HFF-Myc (cell line): ENCODE measurements at regions not wholly inside any gene's neighbourhood (a gene's known extent, or its start where the extent isn't known, plus 50 kb on each side); places are given as distances from the start of the nearest gene placed in this dataset.

ENCODE experiments used
- DNase-seq: peaks from one replicate; pipeline ENCODE4 v3.0.0-alpha.2; 2011; ENCODE audit warnings: low read depth; ENCODE audit errors: extremely low read depth
- H3K4me3 ChIP-seq: replicated peaks from 2 replicates; pipeline ENCODE4 v1.5.1; 2011; ENCODE audit warnings: low read depth, mild to moderate bottlenecking, control low read depth, low read length
- CTCF ChIP-seq: IDR thresholded peaks from 2 replicates; pipeline ENCODE4 v1.5.1; 2012; ENCODE audit warnings: mild to moderate bottlenecking, low read depth, low read length, control low read depth; ENCODE audit errors: missing control alignments

- DNase-seq, result no peak
- H3K4me3 ChIP-seq, result no peak overlapping the region
- no peak for TF ChIP-seq CTCF
Measured at GRCh38 chr2:234666911-234667310, 170.0 kb upstream of the ARL4C start.

- TF ChIP-seq CTCF, result no peak
- no peak overlapping the region for H3K4me3 ChIP-seq
Measured at GRCh38 chr2:234665304-234665703, 168.4 kb upstream of the ARL4C start.

GRCh38 chr2:234661849-234662248 lies 165.0 kb upstream of the ARL4C start:
- no peak for TF ChIP-seq CTCF
- no peak overlapping the region for H3K4me3 ChIP-seq
- DNase-seq, result no peak

More at GRCh38 chr2:234665304-234665703, 168.4 kb upstream of the ARL4C start:
- DNase-seq, result no peak

GRCh38 chr2:234661175-234661574 lies 164.3 kb upstream of the ARL4C start:
- H3K4me3 ChIP-seq, result no peak overlapping the region
- DNase-seq, result no peak
- no peak for TF ChIP-seq CTCF

GRCh38 chr2:234655706-234656105 lies 158.8 kb upstream of the ARL4C start:
- DNase-seq, result no peak
- TF ChIP-seq CTCF, result no peak
- H3K4me3 ChIP-seq, result no peak overlapping the region

GRCh38 chr2:234650911-234651310 lies 154.0 kb upstream of the ARL4C start:
- H3K4me3 ChIP-seq, result no peak overlapping the region
- DNase-seq, result no peak
- TF ChIP-seq CTCF, result no peak

GRCh38 chr2:234649951-234650350 lies 153.1 kb upstream of the ARL4C start:
- no peak overlapping the region for H3K4me3 ChIP-seq
- TF ChIP-seq CTCF, result no peak
- DNase-seq, result no peak
